ENCODE measurements at regions not wholly inside any gene's neighbourhood (a gene's known extent, or its start where the extent isn't known, plus 50 kb on each side); places are given as distances from the start of the nearest gene placed in this dataset.

DNA sequence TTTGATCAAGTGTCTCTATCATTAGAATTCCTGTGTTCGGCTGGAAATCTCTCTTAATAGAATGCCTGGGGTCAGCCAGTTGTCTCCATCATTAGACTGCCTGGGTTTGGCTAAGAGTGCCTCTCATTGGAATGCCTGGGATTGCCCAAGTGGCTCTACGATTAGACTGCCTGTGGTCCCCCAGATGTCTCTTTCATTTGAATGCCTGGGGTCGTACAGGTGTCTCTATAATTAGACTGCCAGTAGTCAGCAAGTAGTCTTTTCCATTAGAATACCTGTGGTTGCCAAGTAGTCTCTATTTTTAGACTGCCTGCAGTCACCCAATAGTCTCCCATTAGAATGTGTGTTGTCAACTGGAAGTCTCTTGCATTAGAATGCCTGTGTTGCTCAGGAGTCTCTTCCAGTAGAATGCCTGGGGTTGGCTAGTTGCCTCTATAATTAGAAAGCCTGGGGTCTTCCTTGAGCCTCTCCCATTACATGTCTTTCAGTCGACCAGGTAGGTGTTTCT is 1523.2 kb downstream of the UQCRFS1 start:
- no peak for DNase-seq

DNA sequence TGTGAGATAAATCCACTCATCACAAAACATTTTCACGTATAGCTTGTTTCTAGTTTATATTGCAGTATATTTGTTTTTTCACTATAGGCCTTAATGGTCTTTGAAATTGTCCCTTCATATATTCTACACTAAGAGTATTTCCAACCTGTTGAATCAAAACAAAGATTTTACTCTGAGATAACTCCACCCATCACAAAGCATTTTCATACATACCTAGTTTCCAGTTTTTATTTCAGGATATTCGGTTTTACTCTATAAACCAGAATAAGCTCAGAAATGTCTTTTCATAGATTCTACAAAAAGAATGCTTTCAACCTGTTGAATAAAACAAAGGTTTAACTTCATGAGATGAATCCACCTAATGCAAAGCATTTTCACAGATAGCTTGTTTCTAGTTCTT is 1528.7 kb downstream of the UQCRFS1 start:
- no peak for DNase-seq

DNA sequence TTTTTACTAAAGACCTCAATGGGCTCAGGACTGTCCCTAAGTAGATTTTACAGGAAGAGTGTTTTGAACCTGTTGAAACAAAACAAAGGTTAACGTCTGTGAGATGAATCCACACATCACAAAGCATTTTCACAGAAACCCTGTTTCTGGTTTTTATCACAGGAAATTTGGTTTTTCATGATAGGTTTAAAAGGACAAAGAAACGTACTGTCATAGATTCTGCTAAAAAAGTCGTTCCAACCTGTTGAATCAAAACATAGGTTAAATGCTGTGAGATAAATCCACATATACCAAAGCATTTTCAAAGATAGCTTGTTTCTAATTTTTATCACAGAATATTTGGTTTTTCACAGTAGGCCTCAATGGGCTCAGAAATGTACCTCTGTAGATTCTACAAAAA is 1531.0 kb downstream of the UQCRFS1 start:
- DNase-seq: no peak

DNA sequence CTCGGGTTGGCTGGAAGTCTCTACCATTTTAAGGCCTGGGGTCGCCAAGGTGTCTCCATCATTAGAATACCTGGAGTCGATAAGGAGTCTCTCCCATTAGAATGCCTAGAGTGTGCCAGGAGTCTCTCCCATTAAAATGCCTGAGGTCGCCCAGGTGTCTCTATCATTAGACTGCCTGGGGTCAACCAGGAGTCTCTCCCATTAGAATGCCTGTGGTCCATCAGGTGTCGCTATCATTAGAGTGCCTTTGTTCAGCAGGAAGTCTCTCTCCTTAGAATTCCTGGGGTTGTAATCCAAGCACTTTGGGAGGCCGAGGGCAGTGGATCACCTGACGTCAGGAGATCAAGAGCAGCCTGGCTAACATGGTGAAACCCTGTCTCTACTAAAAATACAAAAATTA is 1533.0 kb downstream of the UQCRFS1 start:
- DNase-seq: no peak

DNA sequence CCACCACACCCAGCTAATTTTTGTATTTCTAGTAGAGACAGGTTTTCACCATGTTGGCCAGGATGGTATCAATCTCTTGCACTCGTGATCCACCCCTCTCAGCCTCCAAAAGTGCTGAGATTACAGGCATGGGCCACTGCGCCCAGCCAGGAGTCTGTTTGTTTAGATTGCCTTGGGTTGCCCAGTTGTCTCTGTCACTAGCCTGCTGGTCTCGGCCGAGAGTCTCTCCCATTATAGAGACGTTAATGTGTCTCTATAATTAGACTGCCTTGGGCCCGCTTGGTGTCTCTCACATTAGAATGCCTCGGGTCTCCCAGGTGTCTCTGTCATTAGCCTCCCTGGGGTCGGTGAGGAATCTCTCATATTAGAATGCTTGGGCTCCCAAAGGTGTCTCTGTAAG is 1533.6 kb downstream of the UQCRFS1 start:
- DNase-seq: no peak

DNA sequence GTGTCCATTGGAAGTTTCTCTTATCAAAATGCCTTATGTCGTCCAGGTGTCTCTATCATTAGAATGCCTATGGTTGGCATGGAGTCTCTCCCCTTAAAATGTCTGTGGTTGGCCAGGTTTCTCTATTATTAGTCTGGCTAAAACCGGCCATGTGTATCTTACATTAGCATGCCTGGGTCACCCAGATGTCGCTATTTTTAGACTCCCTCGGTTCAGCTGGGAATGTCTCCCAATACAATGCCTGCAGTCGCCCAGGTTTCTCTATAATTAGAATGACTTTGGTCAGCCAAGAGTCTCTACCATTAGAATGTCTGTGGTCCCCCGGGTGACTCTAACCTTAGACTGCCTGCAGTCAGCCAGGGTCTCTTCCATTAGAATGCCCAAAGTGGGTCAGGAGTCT is 1536.1 kb downstream of the UQCRFS1 start:
- no peak for DNase-seq

DNA sequence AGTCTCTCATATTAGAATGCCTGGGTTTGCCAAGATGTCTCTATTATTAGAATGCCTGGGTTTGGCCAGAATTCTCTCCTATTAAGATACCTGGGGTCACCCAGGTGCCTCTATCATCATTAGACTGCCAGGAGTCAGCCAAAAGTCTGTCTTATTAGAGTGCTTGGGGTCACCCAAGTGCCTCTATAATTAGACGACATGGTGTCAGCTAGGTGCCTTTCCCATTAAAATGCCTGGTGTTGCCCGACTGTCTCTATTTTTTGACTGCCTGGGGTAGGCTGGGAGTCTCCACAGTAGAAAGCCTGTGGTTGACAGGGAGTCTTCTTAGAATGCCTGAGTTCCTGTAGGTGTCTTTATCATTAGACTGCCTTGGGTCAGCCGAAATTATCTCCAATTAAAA is 1536.6 kb downstream of the UQCRFS1 start:
- DNase-seq: no peak

DNA sequence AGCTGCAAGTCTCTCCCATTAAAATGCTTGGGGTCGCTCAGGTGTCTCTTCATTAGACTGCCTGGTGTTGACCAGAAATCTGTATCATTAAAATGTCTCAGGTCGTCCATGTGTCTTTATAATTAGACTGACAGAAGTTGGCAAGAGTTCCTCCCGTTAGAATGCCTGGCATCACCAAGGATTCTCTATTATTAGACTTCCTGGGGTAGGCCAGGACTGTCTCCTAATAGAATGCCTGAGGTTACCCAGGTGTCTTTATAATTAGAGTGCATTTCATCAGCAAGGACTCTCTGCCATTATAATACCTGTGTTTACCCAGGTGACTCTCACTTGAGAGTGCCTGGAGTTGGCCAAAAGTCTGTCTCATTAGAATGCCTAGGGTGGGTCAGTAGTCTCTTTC is 1537.2 kb downstream of the UQCRFS1 start:
- no peak for DNase-seq

DNA sequence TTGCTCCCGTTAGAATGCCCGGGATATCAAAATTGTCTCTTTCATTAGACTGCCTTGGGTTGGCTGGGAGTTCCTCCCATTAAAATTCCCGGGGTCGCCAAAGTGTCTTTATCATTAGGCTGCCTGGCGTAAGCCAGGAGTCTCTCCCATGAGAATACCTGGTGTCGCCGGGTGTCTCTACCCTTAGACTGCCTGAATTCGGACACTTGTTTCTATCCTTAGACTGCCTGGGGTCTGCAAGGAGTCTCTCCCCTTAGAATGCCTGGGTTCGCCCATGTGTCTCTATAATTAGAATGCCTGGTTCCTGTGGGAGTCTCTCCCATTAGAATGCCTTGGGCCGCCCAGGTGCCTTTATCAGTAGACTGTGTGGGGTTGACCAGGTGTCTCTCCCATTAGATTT is 1538.2 kb downstream of the UQCRFS1 start:
- DNase-seq: no peak

DNA sequence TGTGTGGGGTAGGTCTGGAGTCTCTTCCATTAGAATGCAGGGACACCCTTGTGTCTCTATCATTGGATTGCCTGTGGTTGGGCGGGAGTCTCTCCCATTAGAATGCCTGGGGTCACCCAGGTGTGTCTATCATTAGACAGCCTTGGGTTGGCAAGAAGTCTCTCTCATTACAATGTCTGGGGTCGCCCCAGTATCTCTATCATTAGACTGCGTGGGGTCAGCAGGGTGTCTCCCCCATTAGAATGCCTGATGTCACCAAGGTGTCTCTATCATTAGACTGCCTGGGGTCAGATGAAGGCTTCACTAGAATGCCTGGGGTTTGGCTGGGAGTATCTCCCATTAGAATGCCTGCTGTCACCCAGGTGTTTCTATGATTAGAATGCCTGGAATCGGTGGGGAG is 1539.0 kb downstream of the UQCRFS1 start:
- DNase-seq: no peak

DNA sequence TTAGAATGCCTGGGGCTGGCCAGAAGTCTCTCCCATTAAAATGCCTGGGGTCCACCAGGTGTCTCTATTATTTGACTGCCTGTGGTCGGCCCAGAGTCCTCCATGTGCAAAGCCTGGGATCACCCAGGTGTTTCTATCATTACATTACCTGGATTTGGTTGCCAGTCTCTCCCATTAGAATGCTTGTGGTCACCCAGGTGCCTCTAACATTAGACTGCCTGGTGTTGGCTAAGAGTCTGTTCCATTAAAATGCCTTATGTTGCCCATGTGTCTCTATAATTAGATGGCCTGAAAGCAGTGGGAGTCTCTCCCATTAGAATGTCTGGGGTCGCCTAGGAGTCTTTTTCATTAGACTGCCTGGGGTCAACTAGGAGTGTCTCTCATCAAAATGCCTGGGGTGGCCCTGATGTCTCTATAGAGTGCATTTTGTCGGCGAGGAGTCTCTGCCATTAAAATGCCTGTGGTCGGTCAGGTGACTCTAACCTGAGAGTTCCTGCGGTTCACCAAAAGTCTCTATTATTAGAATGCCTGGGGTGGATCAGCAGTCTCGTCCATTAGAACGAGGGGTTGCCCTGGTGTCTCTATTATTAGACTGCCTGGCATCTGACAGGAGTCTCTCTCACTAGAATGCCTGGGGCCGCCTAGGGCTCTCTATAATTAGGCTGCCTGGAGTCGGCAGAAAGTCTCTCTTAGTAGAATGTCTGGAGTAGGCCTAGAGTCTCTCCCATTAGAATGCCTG is 1540.5 kb downstream of the UQCRFS1 start:
- DNase-seq: no peak

DNA sequence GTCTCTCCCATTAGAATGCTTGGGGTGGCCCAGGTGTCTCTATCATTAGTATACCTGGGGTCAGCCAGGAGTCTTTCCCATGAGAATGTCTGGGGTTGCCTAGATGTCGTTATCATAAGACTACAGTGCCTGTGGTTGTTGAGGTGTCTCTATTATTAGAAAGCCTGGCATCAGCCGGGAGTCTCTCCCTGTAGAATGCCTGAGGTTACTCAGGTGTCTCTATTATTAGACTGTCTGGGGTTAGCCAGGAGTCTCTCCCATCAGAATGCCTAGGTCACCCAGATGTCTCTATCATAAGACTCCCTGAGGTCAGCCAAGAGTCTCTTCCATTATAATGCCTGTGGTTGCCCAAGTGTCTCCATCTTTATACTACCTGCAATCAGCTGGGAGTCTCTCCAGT is 1541.1 kb downstream of the UQCRFS1 start:
- DNase-seq: no peak

DNA sequence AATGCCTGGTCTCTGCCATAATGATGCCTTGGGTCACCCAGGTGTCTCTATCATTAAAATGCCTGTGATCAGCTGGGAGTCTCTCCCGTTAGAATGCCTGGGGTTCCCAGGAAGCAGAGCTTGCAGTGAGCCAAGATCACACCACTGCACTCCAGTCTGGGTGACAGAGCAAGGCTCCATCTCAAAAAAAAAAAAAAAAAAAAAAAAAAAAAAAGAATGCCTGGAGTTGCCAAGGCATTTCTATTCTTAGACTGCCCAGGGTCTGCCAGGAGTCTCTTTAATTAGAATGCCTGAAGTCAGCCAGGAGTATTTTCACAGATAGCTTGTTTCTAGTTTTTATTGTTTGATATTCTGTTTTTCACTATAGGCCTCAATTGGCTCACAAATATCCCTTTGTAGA is 1552.5 kb downstream of the UQCRFS1 start:
- no peak for DNase-seq

DNA sequence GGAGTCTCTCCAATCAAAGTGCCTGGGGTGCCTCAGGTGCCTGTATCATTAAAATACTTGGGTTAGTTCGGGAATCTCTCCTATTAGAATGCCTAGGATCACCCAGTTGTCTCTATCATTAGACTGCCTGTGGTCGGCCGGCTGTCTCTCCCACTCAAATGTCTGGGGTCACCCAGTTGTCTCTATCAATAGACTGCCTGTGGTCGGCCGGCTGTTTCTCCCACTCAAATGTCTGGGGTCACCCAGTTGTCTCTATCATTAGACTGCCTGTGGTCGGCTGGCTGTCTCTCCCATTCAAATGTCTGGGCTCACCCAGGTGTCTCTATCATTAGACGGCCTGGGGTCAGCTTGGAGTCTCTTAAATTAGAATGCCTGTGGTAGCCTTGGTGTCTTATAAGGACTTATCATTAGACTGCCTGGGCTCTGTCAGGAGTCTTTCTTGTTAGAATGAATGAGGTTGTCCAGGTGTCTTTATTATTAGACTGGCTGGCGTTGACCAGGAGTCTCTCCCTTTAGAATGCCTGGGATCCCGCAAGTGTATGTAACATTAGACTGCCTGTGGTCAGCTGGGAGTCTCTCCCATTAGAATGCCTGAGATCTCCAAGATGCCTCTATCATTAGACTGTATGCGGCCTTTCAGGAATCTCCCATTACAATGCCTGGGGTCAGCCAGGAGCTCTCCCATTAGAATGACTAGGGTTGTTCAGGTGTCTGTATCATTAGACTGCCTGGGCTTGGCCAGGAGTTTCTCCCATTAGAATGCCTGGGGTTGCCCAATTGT is 1555.5 kb downstream of the UQCRFS1 start:
- no peak for DNase-seq

DNA sequence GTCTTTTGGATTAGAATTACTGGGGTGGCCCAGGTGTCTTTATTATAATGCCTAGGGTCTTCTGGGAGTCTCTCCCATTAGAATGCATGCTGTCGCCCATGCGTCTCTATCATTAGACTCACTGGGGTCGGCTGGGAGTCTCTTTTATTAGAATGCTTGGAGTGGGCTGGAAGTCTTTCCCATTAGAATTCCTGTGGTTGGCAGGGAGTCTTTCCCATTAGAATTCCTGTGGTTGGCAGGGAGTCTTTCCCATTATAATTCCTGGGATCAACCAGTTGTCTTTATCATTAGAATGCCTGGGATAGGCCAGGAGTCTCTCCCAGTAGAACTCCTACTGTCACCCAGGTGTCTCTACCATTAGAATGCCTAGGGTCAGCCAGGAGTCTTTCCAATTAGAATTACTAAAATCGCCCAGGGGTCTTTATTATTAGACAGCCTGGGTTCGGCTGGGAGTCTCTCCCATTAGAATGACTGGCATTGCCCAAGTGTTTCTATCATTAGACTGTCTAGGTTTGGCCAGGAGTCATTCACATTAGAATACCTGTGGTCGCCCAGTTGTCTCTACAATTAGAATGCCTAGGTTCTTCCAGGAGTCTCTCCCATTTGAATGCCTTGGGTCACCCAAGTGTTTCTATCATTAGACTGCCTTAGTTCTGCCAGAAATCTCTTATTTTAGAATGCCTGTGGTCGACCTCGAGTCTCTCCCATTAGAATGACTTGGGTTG is 1558.5 kb downstream of the UQCRFS1 start:
- DNase-seq: no peak

DNA sequence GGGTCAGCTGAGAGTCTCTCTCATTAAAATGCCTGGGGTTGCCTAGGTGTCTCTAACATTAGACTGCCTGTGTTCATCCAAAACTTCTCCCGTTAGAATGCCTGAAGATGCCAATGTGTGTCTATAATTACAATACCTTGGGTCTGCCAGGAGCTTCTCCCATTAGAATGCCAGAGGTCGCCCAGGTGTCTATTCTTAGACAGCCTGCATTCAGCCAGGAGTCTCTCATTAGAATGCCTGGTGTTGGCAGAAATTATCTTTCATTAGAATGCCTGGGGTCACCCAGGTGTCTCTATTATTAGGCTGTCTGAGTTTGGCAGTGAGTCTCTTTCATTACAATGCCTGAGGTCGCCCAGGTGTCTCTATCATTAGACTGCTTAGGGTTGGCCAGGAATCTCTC is 1560.2 kb downstream of the UQCRFS1 start:
- no peak for DNase-seq

DNA sequence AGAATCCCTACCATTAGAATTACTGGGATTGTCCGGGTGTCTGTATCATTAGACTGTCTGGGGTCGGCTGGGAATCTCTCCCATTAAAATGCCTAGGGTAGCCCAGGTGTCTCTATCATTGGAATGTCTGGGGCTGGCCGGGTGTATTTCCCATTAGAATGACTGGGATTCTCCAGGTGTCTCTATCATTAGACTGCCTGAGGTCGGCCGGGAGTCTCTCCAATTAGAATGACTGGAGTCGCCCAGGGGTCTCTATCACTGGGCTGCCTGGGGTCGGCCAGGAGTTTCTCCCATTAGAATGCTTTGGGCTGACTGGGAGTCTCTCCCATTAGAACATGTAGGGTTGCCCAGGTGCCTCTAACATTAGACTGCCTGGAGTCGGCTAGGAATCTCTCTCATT is 1560.7 kb downstream of the UQCRFS1 start:
- no peak for DNase-seq

DNA sequence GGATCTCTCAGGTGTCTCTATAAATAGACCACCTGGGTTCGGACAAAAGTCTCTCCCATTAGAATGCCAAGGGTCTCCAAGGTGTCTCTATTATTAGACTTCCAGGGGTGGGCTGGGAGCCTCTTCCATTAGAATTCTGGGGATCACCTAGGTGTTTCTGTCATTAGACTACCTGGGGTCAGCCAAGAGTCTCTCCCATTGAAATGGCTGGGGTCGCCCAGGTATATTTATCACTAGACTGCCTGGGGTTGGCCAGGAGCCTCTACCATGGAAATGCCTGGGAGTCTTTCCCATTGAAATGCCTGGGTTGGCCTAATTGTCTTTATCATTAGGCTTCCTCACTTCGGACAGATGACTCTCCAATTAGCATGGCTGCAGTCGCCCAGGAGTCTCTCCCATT is 1565.5 kb downstream of the UQCRFS1 start:
- DNase-seq: no peak

DNA sequence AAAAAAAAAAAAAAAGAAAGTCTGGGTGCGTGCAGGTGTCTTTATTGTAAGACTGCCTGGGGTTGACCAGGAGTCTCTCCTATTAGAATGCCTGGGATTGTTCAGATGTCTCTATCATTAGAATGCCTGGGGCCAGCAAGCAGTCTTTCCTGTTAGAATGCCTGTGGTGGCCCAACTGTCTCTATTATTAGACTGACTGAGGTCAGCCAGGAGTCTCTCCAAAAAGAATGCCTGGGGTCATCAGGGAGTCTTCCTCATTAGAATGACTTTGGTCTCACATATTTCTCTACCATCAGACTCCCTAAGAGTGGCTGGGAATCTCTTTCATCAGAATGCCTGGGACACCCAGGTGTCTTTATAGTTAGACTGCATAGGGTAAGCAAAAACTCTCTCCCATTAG is 1577.5 kb downstream of the UQCRFS1 start:
- no peak for DNase-seq

DNA sequence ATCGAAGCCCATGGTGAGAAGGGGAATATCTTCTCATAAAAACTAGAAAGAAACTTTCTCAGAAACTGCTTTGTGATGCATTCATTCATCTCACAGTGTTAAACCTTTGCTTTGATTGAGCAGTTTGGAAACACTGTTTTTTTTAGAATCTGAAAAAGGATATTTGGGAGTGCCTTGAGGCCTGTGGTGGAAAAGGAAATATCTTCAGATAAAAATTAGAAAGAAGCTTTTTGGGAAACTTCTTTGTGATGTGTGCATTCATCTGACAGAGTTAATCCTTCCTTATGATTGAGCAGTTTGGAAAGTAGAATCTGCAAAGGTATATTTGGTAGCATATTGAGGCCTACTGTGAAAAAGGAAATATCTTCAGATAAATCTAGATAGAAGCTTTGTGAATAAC is 1594.9 kb downstream of the UQCRFS1 start:
- DNase-seq: no peak

DNA sequence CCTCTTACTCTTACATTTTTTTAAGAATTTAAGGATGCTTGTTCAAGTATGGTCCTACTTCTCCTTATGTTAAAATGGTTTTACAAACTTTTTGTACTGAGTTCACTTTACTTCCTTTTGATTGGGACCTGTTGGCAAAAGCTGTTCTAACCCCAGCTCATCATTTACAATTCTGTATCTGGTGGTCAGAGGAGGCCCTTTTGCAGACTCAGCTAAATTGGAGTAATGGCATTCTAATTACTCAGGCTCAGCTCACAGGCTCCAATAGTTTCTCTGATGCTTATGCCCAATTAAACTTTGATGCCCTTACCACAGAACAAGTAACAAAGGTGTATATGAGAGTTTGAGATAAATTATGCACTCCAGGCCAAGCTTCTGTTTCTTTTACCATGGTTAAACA is 1632.0 kb downstream of the UQCRFS1 start:
- no peak for DNase-seq
